B cell (primary cell): ENCODE measurements at regions not wholly inside any gene's neighbourhood (a gene's known extent, or its start where the extent isn't known, plus 50 kb on each side); places are given as distances from the start of the nearest gene placed in this dataset.

Experiments
- ATAC-seq: fragments of 200-7000 bp; cut with Tn5 transposase; one replicate; pipeline ENCODE4 v1.10.0; 2021; ENCODE audit warnings: low read depth, mild to moderate bottlenecking, moderate number of reproducible peaks, moderate library complexity
- CTCF ChIA-PET: fragments of 350-600 bp; sonication (Branson Sonifier 250); formaldehyde crosslinking; loops from one replicate; lab custom pipeline; 2021; ENCODE audit warnings: antibody characterized with exemption, inconsistent platforms; lab: Charles Lee
- POLR2A ChIA-PET: fragments of 350-600 bp; sonication (Branson Sonifier 250); formaldehyde crosslinking; loops from one replicate; lab custom pipeline; 2021; ENCODE audit warnings: antibody characterized with exemption; lab: Charles Lee
- DNase-seq: peaks from one replicate; pipeline ENCODE4 v3.0.0; 2013
- H2AFZ ChIP-seq: 2 replicates; pipeline ENCODE4 v1.6.1; 2012; ENCODE audit warnings: mild to moderate bottlenecking, low read depth, low read length; ENCODE audit not compliant: insufficient read depth, poor library complexity, severe bottlenecking
- H3K27ac ChIP-seq, 2 donors: 1 replicate in 1 of 2; 2 replicates in 1 of 2; pipeline ENCODE4 v1.5.1; 2012 to 2013; ENCODE audit warnings: low read length in 2 of 2, mild to moderate bottlenecking in 2 of 2, moderate library complexity in 1 of 2
- H3K27me3 ChIP-seq, 4 experiments: fragments of 200-600 bp in 1 of 4; sonication (generic) in 1 of 4; replicated peaks in 1 of 4; 1 replicate in 2 of 4; 2 replicates in 2 of 4; pipeline versions ENCODE4 v1.6.1 to v1.7.0; 2013 to 2016; ENCODE audit warnings: low read length in 3 of 4, mild to moderate bottlenecking in 2 of 4, mixed read lengths in 1 of 4, moderate library complexity in 1 of 4; ENCODE audit not compliant: insufficient read depth in 4 of 4, control insufficient read depth in 3 of 4; ENCODE audit errors: control extremely low read depth in 1 of 4
- H3K36me3 ChIP-seq, 2 experiments: replicated peaks in 1 of 2; 1 replicate in 1 of 2; 2 replicates in 1 of 2; pipeline versions ENCODE4 v1.6.1 to v1.7.1; 2013; ENCODE audit warnings: low read length in 1 of 2; ENCODE audit not compliant: insufficient read depth in 2 of 2, control insufficient read depth in 1 of 2; ENCODE audit errors: control extremely low read depth in 1 of 2, extremely low read depth in 1 of 2
- H3K4me1 ChIP-seq, 2 donors: fragments of 200-600 bp in 1 of 2; sonication (generic) in 1 of 2; 1 replicate in 1 of 2; 2 replicates in 1 of 2; pipeline versions ENCODE4 v1.5.1 to v1.6.1; 2013 to 2017; ENCODE audit warnings: low read length in 2 of 2; ENCODE audit not compliant: control insufficient read depth in 2 of 2, insufficient read depth in 2 of 2
- H3K4me2 ChIP-seq: replicated peaks from 2 replicates; pipeline ENCODE3; 2012; ENCODE audit warnings: mild to moderate bottlenecking, low read depth, low read length; ENCODE audit not compliant: poor library complexity, severe bottlenecking
- H3K4me3 ChIP-seq, 5 experiments: fragments of 200-600 bp in 1 of 5; sonication (generic) in 1 of 5; 1 replicate in 3 of 5; 2 replicates in 2 of 5; pipeline versions ENCODE4 v1.5.1 to v1.7.0; 2011 to 2016; ENCODE audit warnings: low read length in 4 of 5, mild to moderate bottlenecking in 4 of 5, low read depth in 2 of 5, control low read depth in 1 of 5, moderate library complexity in 1 of 5; ENCODE audit not compliant: insufficient read depth in 1 of 5; ENCODE audit errors: control extremely low read depth in 1 of 5, extremely low read depth in 1 of 5
- H3K79me2 ChIP-seq: fragments of 200-600 bp; sonication (generic); one replicate; pipeline ENCODE4 v1.6.0; 2016; ENCODE audit warnings: low read length; ENCODE audit not compliant: control insufficient read depth, insufficient read depth
- H3K9ac ChIP-seq: fragments of 200-600 bp; sonication (generic); 2 replicates; pipeline ENCODE4 v1.6.1; 2017; ENCODE audit warnings: mild to moderate bottlenecking, low read length, moderate library complexity
- H3K9me3 ChIP-seq, 3 donors: one replicate each; pipeline versions ENCODE4 v1.6.1 to v1.7.1; 2013; ENCODE audit warnings: low read length in 2 of 3; ENCODE audit not compliant: control insufficient read depth in 2 of 3, insufficient read depth in 1 of 3; ENCODE audit errors: control extremely low read depth in 1 of 3
- H4K20me1 ChIP-seq: 2 replicates; pipeline ENCODE4 v1.6.0; 2012; ENCODE audit warnings: mild to moderate bottlenecking, low read length; ENCODE audit not compliant: insufficient read depth, control insufficient read depth, poor library complexity, severe bottlenecking
- H3K27ac Mint-ChIP-seq: one replicate; pipeline ENCODE4 v1.8.0; 2021; ENCODE audit warnings: mixed read lengths
- H3K27me3 Mint-ChIP-seq: one replicate; pipeline ENCODE4 v1.8.0; 2021; ENCODE audit warnings: mixed read lengths
- H3K4me1 Mint-ChIP-seq: one replicate; pipeline ENCODE4 v1.8.0; 2021; ENCODE audit warnings: mixed read lengths
- H3K4me3 Mint-ChIP-seq: one replicate; pipeline ENCODE4 v1.8.0; 2021; ENCODE audit warnings: mixed read lengths
- H3K9me3 Mint-ChIP-seq: one replicate; pipeline ENCODE4 v1.8.0; 2022; ENCODE audit warnings: mixed read lengths; ENCODE audit not compliant: insufficient read depth
- EZH2 ChIP-seq: IDR thresholded peaks from 2 replicates; pipeline ENCODE4 v1.6.1; 2012; ENCODE audit warnings: borderline replicate concordance, low read depth, mild to moderate bottlenecking, moderate library complexity, low read length; ENCODE audit not compliant: insufficient read depth, poor library complexity, severe bottlenecking
- WGBS: methylation state at CpG from one replicate; pipeline ENCODE4 v1.1.5; 2013; ENCODE audit warnings: missing lambda C conversion rate; ENCODE audit not compliant: insufficient coverage; 5-methylcytosine and 5-hydroxymethylcytosine counted together
- intact Hi-C: fragments of 100-400 bp; cut with micrococcal nuclease; formaldehyde crosslinking; loops from one replicate; pipeline ENCODE4 v1.10.0; 2022
- TF ChIP-seq, protein P1 (sequence below): fragments of 200-600 bp; IDR thresholded peaks from one replicate; pipeline ENCODE4 v1.8.0; 2022; ENCODE audit warnings: antibody characterized with exemption, mild to moderate bottlenecking

GRCh38 chr2:71744781-71745180 is 291.4 kb downstream of the DYSF start:
- Histone ChIP-seq H3K9ac (no peak overlapping the region), H2AFZ (no peak overlapping the region), H3K4me3 (no peak overlapping the region), H3K9me3 (peaks cover 0 to 4% (median 0%) of the 10 kb centered on the region in 3 donors), H3K27me3 (no peaks in the 10 kb centered on the region), H3K4me2 (no peak overlapping the region), H3K36me3 (no peaks in the 10 kb centered on the region), H4K20me1 (no peaks in the 10 kb centered on the region), H3K27ac (no peak overlapping the region), H3K4me1 (no peaks in the 10 kb centered on the region), H3K79me2 (no peaks in the 10 kb centered on the region)
- Mint-ChIP-seq H3K4me3 (no peak overlapping the region), H3K27me3 (peaks cover 13% of the 10 kb centered on the region), H3K9me3 (peaks cover 7% of the 10 kb centered on the region), H3K27ac (no peak overlapping the region), H3K4me1 (no peaks in the 10 kb centered on the region)
- no peak for DNase-seq
- ChIA-PET POLR2A (no interaction called here), CTCF (no interaction called here)
- ATAC-seq: no peak
- intact Hi-C loops: no loop called here
- no peak for TF ChIP-seq EZH2
- TF ChIP-seq, protein P1, sequence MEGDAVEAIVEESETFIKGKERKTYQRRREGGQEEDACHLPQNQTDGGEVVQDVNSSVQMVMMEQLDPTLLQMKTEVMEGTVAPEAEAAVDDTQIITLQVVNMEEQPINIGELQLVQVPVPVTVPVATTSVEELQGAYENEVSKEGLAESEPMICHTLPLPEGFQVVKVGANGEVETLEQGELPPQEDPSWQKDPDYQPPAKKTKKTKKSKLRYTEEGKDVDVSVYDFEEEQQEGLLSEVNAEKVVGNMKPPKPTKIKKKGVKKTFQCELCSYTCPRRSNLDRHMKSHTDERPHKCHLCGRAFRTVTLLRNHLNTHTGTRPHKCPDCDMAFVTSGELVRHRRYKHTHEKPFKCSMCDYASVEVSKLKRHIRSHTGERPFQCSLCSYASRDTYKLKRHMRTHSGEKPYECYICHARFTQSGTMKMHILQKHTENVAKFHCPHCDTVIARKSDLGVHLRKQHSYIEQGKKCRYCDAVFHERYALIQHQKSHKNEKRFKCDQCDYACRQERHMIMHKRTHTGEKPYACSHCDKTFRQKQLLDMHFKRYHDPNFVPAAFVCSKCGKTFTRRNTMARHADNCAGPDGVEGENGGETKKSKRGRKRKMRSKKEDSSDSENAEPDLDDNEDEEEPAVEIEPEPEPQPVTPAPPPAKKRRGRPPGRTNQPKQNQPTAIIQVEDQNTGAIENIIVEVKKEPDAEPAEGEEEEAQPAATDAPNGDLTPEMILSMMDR: no peak
- WGBS: 83% methylated on average over 6 of the region's 6 CpGs

DNA sequence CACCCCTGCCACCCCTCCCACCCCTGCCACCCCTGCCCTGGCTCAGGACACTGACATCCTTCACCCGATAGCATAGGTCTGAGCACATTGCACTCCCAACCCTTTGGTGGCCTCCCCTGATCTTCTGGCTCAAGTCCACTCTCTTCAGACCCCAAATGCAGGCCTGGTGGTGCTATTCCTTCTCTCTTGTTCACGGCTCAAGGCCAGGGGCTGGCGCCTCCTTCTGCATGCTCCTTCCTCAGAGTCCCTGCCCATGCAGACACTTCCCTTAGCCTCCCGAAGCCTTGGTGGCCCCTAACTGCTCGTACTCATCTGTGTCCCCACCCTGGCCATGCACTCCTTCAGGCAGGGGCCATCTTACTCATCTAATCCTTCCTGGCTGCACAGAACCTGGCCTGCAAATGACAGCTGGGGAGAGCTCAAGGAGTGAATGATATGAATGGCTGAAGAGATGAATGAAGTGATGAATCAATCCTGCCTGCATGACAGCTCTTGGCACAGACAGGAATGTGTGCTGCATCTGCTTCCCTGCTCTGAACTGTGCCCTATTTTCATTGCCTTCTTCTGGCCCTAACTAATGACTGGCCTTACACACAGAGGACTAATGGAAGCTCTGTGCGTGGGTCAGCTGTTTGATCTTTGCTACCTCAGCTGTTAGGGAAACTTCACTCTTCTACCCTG is 290.8 kb downstream of the DYSF start:
- Histone ChIP-seq H4K20me1 (no peaks in the 10 kb centered on the region), H3K27me3 (no peaks in the 10 kb centered on the region), H3K4me2 (no peak overlapping the region), H3K4me3 (no peak overlapping the region), H3K36me3 (no peaks in the 10 kb centered on the region), H3K9ac (no peak overlapping the region), H2AFZ (no peak overlapping the region), H3K79me2 (no peaks in the 10 kb centered on the region), H3K27ac (no peak overlapping the region), H3K9me3 (peaks cover 0 to 4% (median 0%) of the 10 kb centered on the region in 3 donors), H3K4me1 (no peaks in the 10 kb centered on the region)
- Mint-ChIP-seq H3K9me3 (peaks cover 7% of the 10 kb centered on the region), H3K27ac (no peak overlapping the region), H3K27me3 (peaks cover 13% of the 10 kb centered on the region), H3K4me3 (no peak overlapping the region), H3K4me1 (no peaks in the 10 kb centered on the region)
- ChIA-PET CTCF (no interaction called here), POLR2A (no interaction called here)
- DNase-seq (no peak), ATAC-seq (no peak)
- WGBS: 88% methylated on average over 6 of the region's 6 CpGs
- intact Hi-C loops: no loop called here
- TF ChIP-seq EZH2: no peak
- TF ChIP-seq, protein P1: no peak
